GM19395 (cell line): ENCODE measurements at regions not wholly inside any gene's neighbourhood (a gene's known extent, or its start where the extent isn't known, plus 50 kb on each side); places are given as distances from the start of the nearest gene placed in this dataset.

Experiments
- ATAC-seq: cut with Tn5 transposase; IDR thresholded peaks from one replicate; pipeline ENCODE4 v1.9.1; 2021; ENCODE audit warnings: mild to moderate bottlenecking, moderate library complexity; ENCODE audit not compliant: unreplicated experiment

DNA sequence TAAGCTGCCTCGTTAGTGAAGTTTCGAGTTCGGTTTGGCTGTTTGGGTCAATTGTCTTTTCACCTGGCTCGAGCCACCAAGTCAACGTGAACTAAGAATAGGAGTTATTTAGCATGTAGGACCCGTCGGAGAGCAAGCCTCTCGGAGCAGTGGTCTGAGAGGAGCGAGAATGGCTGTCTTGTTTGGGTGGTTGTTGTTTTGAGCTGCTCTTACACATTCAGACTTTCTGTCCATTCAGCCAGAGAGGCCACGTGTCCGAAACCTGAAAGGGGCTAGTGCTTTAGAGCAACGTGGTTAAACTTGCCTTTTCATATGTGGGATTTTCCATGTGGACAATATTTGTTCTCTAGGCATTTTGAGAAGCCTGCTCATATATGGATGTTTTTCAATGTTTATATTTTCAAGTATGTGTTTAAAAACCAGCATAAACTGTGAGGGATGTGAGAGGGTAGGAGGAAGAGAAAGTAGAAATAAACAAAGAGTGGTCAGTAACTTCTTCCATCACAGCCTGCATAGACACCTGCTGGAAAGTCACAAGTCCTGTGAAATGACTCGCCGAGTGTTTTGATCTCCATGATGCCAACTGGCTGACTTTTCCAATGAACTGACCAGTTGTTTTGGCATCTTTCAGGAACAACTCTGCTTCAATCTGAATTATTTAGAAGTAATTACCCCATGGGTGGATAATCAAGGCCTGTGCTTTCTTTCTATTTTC is 221.0 kb downstream of the ASCL1 start:
- ATAC-seq = no peak

GRCh38 chr12:103181366-103182152 is 224.1 kb downstream of the ASCL1 start:
- ATAC-seq = peak; percentile 94

DNA sequence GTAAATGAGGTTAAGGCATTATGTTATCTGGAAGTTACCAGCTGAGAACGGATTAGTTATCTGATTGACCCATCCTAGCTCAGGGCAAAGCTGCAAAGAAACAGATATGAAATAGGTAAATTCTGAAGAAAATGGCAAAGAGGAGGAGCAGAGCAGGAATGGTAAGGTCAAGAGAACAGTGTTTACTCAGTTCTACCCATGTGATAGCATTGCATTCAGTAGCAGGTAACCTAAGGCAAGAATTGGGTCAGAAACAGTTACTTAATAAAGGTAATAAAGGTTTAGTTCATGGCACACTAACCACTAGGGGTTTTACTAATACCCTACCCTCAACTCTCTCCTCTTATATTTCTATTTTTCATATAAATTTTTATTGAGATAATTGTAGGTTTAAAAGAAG is 224.8 kb downstream of the ASCL1 start:
- ATAC-seq = no peak

DNA sequence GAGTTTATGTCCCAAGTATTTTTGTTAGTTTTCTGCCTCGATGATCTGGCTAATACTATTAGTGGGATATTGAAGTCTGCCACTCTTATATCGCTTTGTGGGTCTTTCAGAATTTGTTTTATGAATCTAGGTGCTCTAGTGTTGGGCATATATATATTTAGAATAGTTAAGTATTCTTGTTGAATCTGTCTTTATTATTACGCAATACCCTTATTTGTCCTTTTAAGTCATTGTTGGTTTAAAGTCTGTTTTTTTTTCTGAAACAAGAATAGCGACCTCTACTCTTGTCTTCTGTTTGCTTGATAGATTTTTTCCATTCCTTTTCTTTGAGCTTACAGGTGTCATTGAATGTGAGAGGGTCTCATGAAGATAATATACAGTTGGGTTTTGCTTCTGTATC is 239.0 kb downstream of the ASCL1 start:
- ATAC-seq = no peak

GRCh38 chr12:103197725-103198388 is 240.4 kb downstream of the ASCL1 start:
- no peak for ATAC-seq

- no peak for ATAC-seq
Observed at GRCh38 chr12:103198499-103198898, 241.0 kb downstream of the ASCL1 start.

- no peak for ATAC-seq
Observed at GRCh38 chr12:103205906-103206305, 248.4 kb downstream of the ASCL1 start.

DNA sequence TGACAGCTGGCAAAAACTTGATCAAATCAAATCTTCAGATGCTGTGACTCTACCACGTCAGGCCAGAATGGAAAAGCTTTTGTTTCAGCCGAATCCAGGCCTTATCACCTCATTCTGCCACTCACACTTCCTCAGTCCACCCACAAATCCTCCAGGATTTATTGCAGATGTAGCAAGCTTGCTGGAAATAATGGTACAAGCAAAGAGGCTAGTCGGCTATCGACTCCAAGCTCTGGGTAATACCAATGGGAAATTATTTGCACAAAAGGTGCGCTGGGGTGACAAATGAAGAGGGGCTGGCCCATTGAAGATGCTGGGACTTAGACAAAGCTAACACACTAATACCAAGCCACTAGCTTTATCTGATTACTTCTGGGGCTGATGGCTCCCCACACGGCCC is 250.5 kb downstream of the ASCL1 start:
- no peak for ATAC-seq

DNA sequence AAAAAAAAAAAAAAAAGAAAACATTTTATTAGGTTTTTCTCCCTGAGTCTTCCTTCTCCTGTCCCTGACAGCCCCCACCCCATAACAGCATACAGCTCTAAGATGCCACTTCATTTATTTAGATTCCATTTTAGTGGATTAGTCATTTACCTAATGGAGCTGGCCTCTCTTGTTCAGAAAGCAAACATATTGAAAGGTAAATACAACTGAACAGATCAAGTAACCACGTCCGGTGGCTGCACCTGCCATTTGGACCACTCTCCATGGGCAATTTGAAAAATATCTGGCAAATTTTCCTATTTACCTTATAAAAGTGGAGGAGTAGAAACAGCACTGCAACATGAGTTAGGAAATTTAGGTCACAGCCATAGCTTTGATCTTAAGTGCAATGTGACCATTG is 254.6 kb downstream of the C12orf42 start:
- ATAC-seq = no peak

GRCh38 chr12:103244596-103244995 is 251.2 kb downstream of the C12orf42 start:
- ATAC-seq = no peak

- ATAC-seq = no peak
Observed at GRCh38 chr12:103247531-103247930, 248.2 kb downstream of the C12orf42 start.

GRCh38 chr12:103249607-103250006 is 246.2 kb downstream of the C12orf42 start:
- ATAC-seq = no peak

DNA sequence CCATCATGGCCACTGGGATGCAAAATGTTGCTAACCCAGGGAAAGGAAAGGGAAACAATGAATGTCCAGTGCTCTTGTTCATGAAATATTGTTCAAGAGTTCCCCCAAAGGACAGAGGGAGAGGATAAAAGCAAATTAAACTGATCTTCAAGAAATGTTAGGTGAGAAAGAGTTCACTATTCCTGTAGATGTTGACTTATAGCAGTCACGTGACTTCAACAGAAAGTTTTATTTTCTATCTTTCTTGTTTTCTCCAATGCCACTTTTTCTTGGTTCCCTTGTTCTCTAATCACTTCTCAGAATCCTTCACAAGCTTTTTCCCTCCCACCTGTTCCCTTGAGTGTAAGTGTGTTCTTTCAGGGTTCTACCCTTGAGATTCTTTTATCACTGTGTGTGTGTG is 245.3 kb downstream of the C12orf42 start:
- ATAC-seq = no peak
